ENCODE measurements at regions not wholly inside any gene's neighbourhood (a gene's known extent, or its start where the extent isn't known, plus 50 kb on each side); places are given as distances from the start of the nearest gene placed in this dataset.
"Not testable (repeated sequence)": the region's sequence is repeated elsewhere in the genome, so short reads cannot be mapped to it uniquely, and the experiment has no call there.

GRCh38 chr11:110347660-110348059 is 51.2 kb upstream of the RDX start:
- no peak for DNase-seq

GRCh38 chr11:110349138-110349996 is 53.0 kb upstream of the RDX start:
- DNase-seq, result peak; percentile 32

- DNase-seq, result not testable (repeated sequence)
Observed at GRCh38 chr11:110349997-110350383, 53.6 kb upstream of the RDX start.

- no peak for DNase-seq
Observed at GRCh38 chr11:110355011-110355744, 58.8 kb upstream of the RDX start.

- no peak for DNase-seq
Observed at GRCh38 chr11:110356762-110357671, 60.6 kb upstream of the RDX start.

- DNase-seq, result no peak
Observed at GRCh38 chr11:110358336-110358735, 61.9 kb upstream of the RDX start.

GRCh38 chr11:110360781-110361408 is 64.5 kb upstream of the RDX start:
- DNase-seq, result not testable (repeated sequence)

GRCh38 chr11:110362971-110363509 is 66.6 kb upstream of the RDX start:
- DNase-seq, result no peak

GRCh38 chr11:110366291-110366690 is 63.5 kb upstream of the FDX1 start:
- DNase-seq, result no peak

- DNase-seq, result peak; percentile 50
Observed at GRCh38 chr11:110367571-110367970, 62.2 kb upstream of the FDX1 start.

- no peak for DNase-seq
Observed at GRCh38 chr11:110371084-110371483, 58.7 kb upstream of the FDX1 start.

- DNase-seq, result peak; percentile 28
Observed at GRCh38 chr11:110373051-110373702, 56.6 kb upstream of the FDX1 start.

GRCh38 chr11:110374921-110375320 is 54.8 kb upstream of the FDX1 start:
- DNase-seq, result peak; percentile 37

- no peak for DNase-seq
Observed at GRCh38 chr11:110375351-110375750, 54.4 kb upstream of the FDX1 start.

- DNase-seq, result no peak
Observed at GRCh38 chr11:110376021-110376420, 53.7 kb upstream of the FDX1 start.

- DNase-seq, result peak; percentile 79
Observed at GRCh38 chr11:110376711-110377324, 52.9 kb upstream of the FDX1 start.

- no peak for DNase-seq
Observed at GRCh38 chr11:110377434-110377833, 52.3 kb upstream of the FDX1 start.

GRCh38 chr11:110379261-110379660 is 50.5 kb upstream of the FDX1 start:
- DNase-seq, result no peak

- DNase-seq, result no peak
Observed at GRCh38 chr11:110379936-110380335, 49.8 kb upstream of the FDX1 start.

Measured in hematopoietic multipotent progenitor cell treated with erythropoietin and hydrocortisone succinate and interleukin-3 and kit ligand, for 4 days (in vitro differentiated cells).